HCT116 (cell line): ENCODE measurements at regions not wholly inside any gene's neighbourhood (a gene's known extent, or its start where the extent isn't known, plus 50 kb on each side); places are given as distances from the start of the nearest gene placed in this dataset.
A peak's percentile ranks its signal among the peaks of the same experiment; 100 is the strongest.

Source experiments
- ATAC-seq: fragments of 200-7000 bp; cut with Tn5 transposase; 2 replicates; pipeline ENCODE4 v1.9.1; 2020; ENCODE audit warnings: mild to moderate bottlenecking, moderate library complexity
- BruUV-seq: library from RNA; stranded (reverse); fragments of 400-500 nt; replicated peaks from 2 replicates; lab custom pipeline; 2021; lab: Mats Ljungman, UMichigan
- CTCF ChIA-PET: fragments of 300-600 bp; sonication (Branson Sonifier 250); formaldehyde crosslinking; loops from one replicate; lab custom pipeline; 2021; ENCODE audit warnings: antibody characterized with exemption; lab: Charles Lee
- POLR2A ChIA-PET: fragments of 300-600, 350-600 bp; sonication (Branson Sonifier 250); formaldehyde crosslinking; loops from one replicate; lab custom pipeline; 2021; ENCODE audit warnings: antibody characterized with exemption; lab: Charles Lee
- RAD21 ChIA-PET, 2 experiments: fragments of 300-600 bp; sonication (Branson Sonifier 250); formaldehyde crosslinking; loops; one replicate each; lab custom pipeline; 2023; ENCODE audit warnings: low total read pairs in 2 of 2; ENCODE audit not compliant: uncharacterized antibody in 2 of 2, unreplicated experiment in 2 of 2, low non-redundant PET in 1 of 2; lab: Charles Lee
- DNase-seq: peaks from one replicate; pipeline ENCODE4 v3.0.0-alpha.2; 2010; ENCODE audit warnings: low read depth, low spot score
- H2AFZ ChIP-seq: fragments of 200-600 bp; shearing (Covaris generic), sonication (generic); 2 replicates; pipeline ENCODE4 v1.6.1; 2017; ENCODE audit warnings: low read depth, mixed run types, mixed read lengths, antibody characterized with exemption, low read length; ENCODE audit not compliant: poor library complexity, severe bottlenecking
- H3K27ac ChIP-seq: 2 replicates; pipeline ENCODE4 v1.5.1; 2012; ENCODE audit warnings: low read depth, low read length
- H3K27me3 ChIP-seq: fragments of 200-600 bp; sonication (generic); 2 replicates; pipeline ENCODE4 v1.6.1; 2016; ENCODE audit warnings: mixed run types, low read length, mixed read lengths; ENCODE audit not compliant: insufficient read depth
- H3K36me3 ChIP-seq, 2 experiments: fragments of 200-500 bp in 1 of 2; fragments of 200-600 bp in 1 of 2; sonication (Bioruptor generic) in 1 of 2; sonication (generic) in 1 of 2; 2 replicates each; pipeline versions ENCODE4 v1.5.1 to v1.6.1; 2014 to 2016; ENCODE audit warnings: low read length in 2 of 2, inconsistent platforms in 1 of 2, mixed read lengths in 1 of 2, mixed run types in 1 of 2; ENCODE audit not compliant: insufficient read depth in 2 of 2, control insufficient read depth in 1 of 2
- H3K4me1 ChIP-seq, 2 experiments: fragments of 200-600 bp in 1 of 2; sonication (generic) in 1 of 2; 2 replicates each; pipeline versions ENCODE4 v1.5.1 to v1.6.1; 2012 to 2017; ENCODE audit warnings: low read length in 2 of 2, inconsistent platforms in 1 of 2, mild to moderate bottlenecking in 1 of 2, mixed read lengths in 1 of 2, mixed run types in 1 of 2, moderate library complexity in 1 of 2; ENCODE audit not compliant: insufficient read depth in 2 of 2, control insufficient read depth in 1 of 2
- H3K4me2 ChIP-seq: fragments of 200-600 bp; sonication (generic); 2 replicates; pipeline ENCODE4 v1.6.1; 2017; ENCODE audit warnings: mixed run types, low read length, mixed read lengths
- H3K4me3 ChIP-seq, 2 experiments: fragments of 200-600 bp in 1 of 2; sonication (generic) in 1 of 2; replicated peaks in 1 of 2; 2 replicates each; pipeline ENCODE4 v1.5.1; 2011 to 2016; ENCODE audit warnings: low read length in 2 of 2, control low read depth in 1 of 2, low read depth in 1 of 2, mild to moderate bottlenecking in 1 of 2, mixed read lengths in 1 of 2, mixed run types in 1 of 2
- H3K79me2 ChIP-seq: fragments of 200-600 bp; sonication (generic); 2 replicates; pipeline ENCODE4 v1.6.1; 2017; ENCODE audit warnings: mild to moderate bottlenecking, mixed run types, low read length, moderate library complexity, mixed read lengths; ENCODE audit not compliant: insufficient read depth
- H3K9ac ChIP-seq: fragments of 200-600 bp; sonication (generic); 2 replicates; pipeline ENCODE4 v1.6.1; 2016; ENCODE audit warnings: low read length, mixed read lengths
- H3K9me2 ChIP-seq: fragments of 200-600 bp; sonication (generic), shearing (Covaris generic); 2 replicates; pipeline ENCODE4 v1.6.1; 2017; ENCODE audit warnings: mixed run types, mild to moderate bottlenecking, moderate library complexity; ENCODE audit not compliant: insufficient read depth
- H3K9me3 ChIP-seq, 2 experiments: fragments of 200-500 bp in 1 of 2; fragments of 200-600 bp in 1 of 2; sonication (Bioruptor generic) in 1 of 2; sonication (generic) in 1 of 2; 2 replicates each; pipeline ENCODE4 v1.6.1; 2014 to 2017; ENCODE audit warnings: low read length in 2 of 2, mixed read lengths in 2 of 2, inconsistent platforms in 1 of 2, low read depth in 1 of 2, mild to moderate bottlenecking in 1 of 2, mixed run types in 1 of 2, moderate library complexity in 1 of 2; ENCODE audit not compliant: control insufficient read depth in 1 of 2, insufficient read depth in 1 of 2
- H4K20me1 ChIP-seq: fragments of 200-600 bp; sonication (generic), shearing (Covaris generic); 2 replicates; pipeline ENCODE4 v1.6.1; 2017; ENCODE audit warnings: mixed run types, mild to moderate bottlenecking, moderate library complexity; ENCODE audit not compliant: insufficient read depth
- CBX3 ChIP-seq: IDR thresholded peaks from 2 replicates; pipeline ENCODE4 v1.6.1; 2012; ENCODE audit warnings: low read depth
- EGR1 ChIP-seq: IDR thresholded peaks from 2 replicates; pipeline ENCODE4 v1.6.1; 2012; ENCODE audit warnings: low read depth
- ELF1 ChIP-seq: IDR thresholded peaks from 2 replicates; pipeline ENCODE4 v1.6.1; 2012; ENCODE audit warnings: low read depth, borderline replicate concordance
- EZH2phosphoT487 ChIP-seq: fragments of 200-600 bp; IDR thresholded peaks from 2 replicates; pipeline ENCODE4 v1.6.1; 2018; ENCODE audit warnings: antibody characterized with exemption, borderline replicate concordance
- JUND ChIP-seq: IDR thresholded peaks from 2 replicates; pipeline ENCODE4 v1.6.1; 2012
- MAX ChIP-seq: IDR thresholded peaks from 2 replicates; pipeline ENCODE4 v1.6.1; 2012
- RAD21 ChIP-seq: IDR thresholded peaks from 2 replicates; pipeline ENCODE4 v1.6.1; 2012; ENCODE audit warnings: low read depth, mild to moderate bottlenecking
- SP1 ChIP-seq: IDR thresholded peaks from 2 replicates; pipeline ENCODE4 v1.6.1; 2012; ENCODE audit warnings: low read depth
- ZFX ChIP-seq: fragments of 450-650 bp; IDR thresholded peaks from 2 replicates; pipeline ENCODE4 v1.6.1; 2017
- intact Hi-C: fragments of 100-400 bp; cut with micrococcal nuclease; formaldehyde crosslinking; loops from 2 replicates; pipeline ENCODE4 v1.10.0; 2022
- TF ChIP-seq, protein P1 (sequence below): IDR thresholded peaks from 2 replicates; pipeline ENCODE4 v1.6.1; 2011; ENCODE audit warnings: mild to moderate bottlenecking, low read length, moderate library complexity; ENCODE audit not compliant: insufficient replicate concordance; ENCODE audit errors: extremely low read depth
- TF ChIP-seq, protein P2 (sequence below): IDR thresholded peaks from 2 replicates; pipeline ENCODE4 v1.6.1; 2012
- TF ChIP-seq, protein P3 (sequence below), 3 experiments: fragments of 200-600 bp in 1 of 3; sonication (generic) in 1 of 3; IDR thresholded peaks in 2 of 3; conservative IDR thresholded peaks in 1 of 3; 2 replicates each; pipeline ENCODE4 v1.5.1; 2012 to 2017; ENCODE audit warnings: low read depth in 2 of 3, low read length in 2 of 3, antibody characterized with exemption in 1 of 3, borderline replicate concordance in 1 of 3, control low read depth in 1 of 3, mild to moderate bottlenecking in 1 of 3, mixed read lengths in 1 of 3, mixed run types in 1 of 3, moderate library complexity in 1 of 3; ENCODE audit not compliant: insufficient read depth in 1 of 3

DNA sequence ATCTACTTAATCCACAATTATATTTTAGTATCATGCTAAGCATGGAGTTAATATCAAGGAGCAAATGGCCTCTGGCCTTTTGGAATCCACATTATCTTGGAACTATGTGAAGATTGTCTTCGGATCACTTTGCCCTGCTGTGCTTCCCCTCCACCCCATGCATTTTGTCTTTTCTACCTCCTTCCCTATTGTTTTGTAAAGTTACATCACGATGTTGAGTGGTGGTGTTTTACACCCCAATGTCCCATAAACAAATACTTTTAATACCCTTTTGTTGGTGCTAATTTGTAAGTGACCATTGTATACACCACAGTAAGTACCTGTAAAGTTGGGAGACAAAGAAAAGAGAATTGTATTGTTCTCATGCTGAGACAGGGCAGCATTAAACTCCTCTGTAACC lies 258.4 kb upstream of the ZNF717 start (continued):
- TF ChIP-seq, protein P1, sequence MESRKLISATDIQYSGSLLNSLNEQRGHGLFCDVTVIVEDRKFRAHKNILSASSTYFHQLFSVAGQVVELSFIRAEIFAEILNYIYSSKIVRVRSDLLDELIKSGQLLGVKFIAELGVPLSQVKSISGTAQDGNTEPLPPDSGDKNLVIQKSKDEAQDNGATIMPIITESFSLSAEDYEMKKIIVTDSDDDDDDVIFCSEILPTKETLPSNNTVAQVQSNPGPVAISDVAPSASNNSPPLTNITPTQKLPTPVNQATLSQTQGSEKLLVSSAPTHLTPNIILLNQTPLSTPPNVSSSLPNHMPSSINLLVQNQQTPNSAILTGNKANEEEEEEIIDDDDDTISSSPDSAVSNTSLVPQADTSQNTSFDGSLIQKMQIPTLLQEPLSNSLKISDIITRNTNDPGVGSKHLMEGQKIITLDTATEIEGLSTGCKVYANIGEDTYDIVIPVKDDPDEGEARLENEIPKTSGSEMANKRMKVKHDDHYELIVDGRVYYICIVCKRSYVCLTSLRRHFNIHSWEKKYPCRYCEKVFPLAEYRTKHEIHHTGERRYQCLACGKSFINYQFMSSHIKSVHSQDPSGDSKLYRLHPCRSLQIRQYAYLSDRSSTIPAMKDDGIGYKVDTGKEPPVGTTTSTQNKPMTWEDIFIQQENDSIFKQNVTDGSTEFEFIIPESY, result no peak
- TF ChIP-seq ZFX (no peak), MAX (no peak), SP1 (no peak), ELF1 (no peak)
- TF ChIP-seq, protein P2, sequence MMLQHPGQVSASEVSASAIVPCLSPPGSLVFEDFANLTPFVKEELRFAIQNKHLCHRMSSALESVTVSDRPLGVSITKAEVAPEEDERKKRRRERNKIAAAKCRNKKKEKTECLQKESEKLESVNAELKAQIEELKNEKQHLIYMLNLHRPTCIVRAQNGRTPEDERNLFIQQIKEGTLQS, result no peak
- TF ChIP-seq, all 23 proteins: peak for 0

GRCh38 chr3:76044601-76045600 lies 259.6 kb upstream of the ZNF717 start:
- Histone ChIP-seq H3K27ac (no peak overlapping the region), H3K4me2 (no peak overlapping the region), H3K9me2 (no peaks in the 10 kb centered on the region), H2AFZ (no peak overlapping the region), H3K9ac (no peak overlapping the region), H3K4me3 (no peak overlapping the region), H3K4me1 (no peaks in the 10 kb centered on the region), H3K27me3 (no peaks in the 10 kb centered on the region), H4K20me1 (no peaks in the 10 kb centered on the region), H3K36me3 (no peaks in the 10 kb centered on the region), H3K9me3 (peaks cover 9 to 13% of the 10 kb centered on the region in 2 experiments), H3K79me2 (no peaks in the 10 kb centered on the region)
- ChIA-PET RAD21 (no interaction called here), POLR2A (no interaction called here), CTCF (no interaction called here)
- no peak for TF ChIP-seq EZH2phosphoT487
- TF ChIP-seq JUND, result no peak
- TF ChIP-seq ELF1, result no peak
- no peak for TF ChIP-seq EGR1
- no peak for TF ChIP-seq MAX
- TF ChIP-seq RAD21, result no peak
- TF ChIP-seq, protein P3, sequence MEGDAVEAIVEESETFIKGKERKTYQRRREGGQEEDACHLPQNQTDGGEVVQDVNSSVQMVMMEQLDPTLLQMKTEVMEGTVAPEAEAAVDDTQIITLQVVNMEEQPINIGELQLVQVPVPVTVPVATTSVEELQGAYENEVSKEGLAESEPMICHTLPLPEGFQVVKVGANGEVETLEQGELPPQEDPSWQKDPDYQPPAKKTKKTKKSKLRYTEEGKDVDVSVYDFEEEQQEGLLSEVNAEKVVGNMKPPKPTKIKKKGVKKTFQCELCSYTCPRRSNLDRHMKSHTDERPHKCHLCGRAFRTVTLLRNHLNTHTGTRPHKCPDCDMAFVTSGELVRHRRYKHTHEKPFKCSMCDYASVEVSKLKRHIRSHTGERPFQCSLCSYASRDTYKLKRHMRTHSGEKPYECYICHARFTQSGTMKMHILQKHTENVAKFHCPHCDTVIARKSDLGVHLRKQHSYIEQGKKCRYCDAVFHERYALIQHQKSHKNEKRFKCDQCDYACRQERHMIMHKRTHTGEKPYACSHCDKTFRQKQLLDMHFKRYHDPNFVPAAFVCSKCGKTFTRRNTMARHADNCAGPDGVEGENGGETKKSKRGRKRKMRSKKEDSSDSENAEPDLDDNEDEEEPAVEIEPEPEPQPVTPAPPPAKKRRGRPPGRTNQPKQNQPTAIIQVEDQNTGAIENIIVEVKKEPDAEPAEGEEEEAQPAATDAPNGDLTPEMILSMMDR (IDR thresholded peaks at IDR 0.05 in 2 of 3, conservative IDR thresholded peaks at IDR 0.05 in 1 of 3; ENCODE audit: borderline replicate concordance in 1 of 3, insufficient read depth in 1 of 3, low read depth in 2 of 3, low read length in 2 of 3), result peak in 2 of 3 experiments; percentile 36 to 44; a peak in 3 of 6 replicates
- TF ChIP-seq CBX3, result no peak
- no TSS peak for BruUV-seq
- intact Hi-C loops, result no loop called here
- DNase-seq (no peak), ATAC-seq (no peak)
